Omental fat pad (tissue), 3 donors: ENCODE measurements at regions not wholly inside any gene's neighbourhood (a gene's known extent, or its start where the extent isn't known, plus 50 kb on each side); places are given as distances from the start of the nearest gene placed in this dataset.

ENCODE experiments used
- ATAC-seq: fragments of 150-250 bp; one replicate; pipeline ENCODE4 v1.9.1; 2016; ENCODE audit warnings: mild to moderate bottlenecking, moderate library complexity; ENCODE audit not compliant: low FRiP score
- DNase-seq: peaks from one replicate; pipeline ENCODE4 v3.0.0-alpha.2; 2019; ENCODE audit warnings: low spot score
- CTCF ChIP-seq, 3 donors: fragments of 450-650 bp; IDR thresholded peaks; one replicate each; pipeline ENCODE4 v1.5.1; 2016 to 2017; ENCODE audit warnings: antibody characterized with exemption in 3 of 3, mild to moderate bottlenecking in 3 of 3, moderate library complexity in 2 of 3

- no peak for ATAC-seq
- DNase-seq: no peak
- no peak for TF ChIP-seq CTCF (IDR thresholded peaks at IDR 0.05)
These were observed 226.6 kb downstream of the SNX18 start for GRCh38 chr5:54743997-54744788.

- TF ChIP-seq CTCF (IDR thresholded peaks at IDR 0.05): no peak
- ATAC-seq: no peak
These were observed 226.0 kb downstream of the SNX18 start for GRCh38 chr5:54743581-54743980.

GRCh38 chr5:54742417-54742891 lies 224.9 kb downstream of the SNX18 start:
- ATAC-seq (no peak), DNase-seq (no peak)
- TF ChIP-seq CTCF (IDR thresholded peaks at IDR 0.05): no peak

More at GRCh38 chr5:54743581-54743980, 226.0 kb downstream of the SNX18 start:
- no peak for DNase-seq

- no peak for TF ChIP-seq CTCF (IDR thresholded peaks at IDR 0.05)
- ATAC-seq (no peak), DNase-seq (no peak)
These were observed 224.2 kb downstream of the SNX18 start for GRCh38 chr5:54741711-54742110.

DNA sequence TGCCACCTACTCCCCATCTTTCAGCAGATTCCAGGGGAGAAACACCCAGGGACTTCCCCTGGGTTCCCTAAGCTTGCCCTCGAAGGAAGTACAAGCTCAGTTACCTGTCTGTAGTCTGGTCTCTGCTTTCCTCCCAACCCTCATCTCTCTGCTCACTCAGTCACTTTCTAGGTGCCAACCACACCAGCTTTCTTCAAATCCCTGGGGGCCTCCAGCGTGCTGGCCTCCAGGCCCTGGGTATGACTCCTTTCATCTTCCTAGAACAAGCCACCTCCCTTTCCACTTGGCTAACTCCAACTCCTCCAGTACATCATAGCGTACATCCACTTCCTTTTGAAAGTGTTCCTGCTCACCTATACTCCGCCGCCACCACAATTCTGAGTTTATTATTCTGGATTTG lies 222.6 kb downstream of the SNX18 start:
- TF ChIP-seq CTCF (IDR thresholded peaks at IDR 0.05): no peak
- ATAC-seq: no peak
- no peak for DNase-seq

DNA sequence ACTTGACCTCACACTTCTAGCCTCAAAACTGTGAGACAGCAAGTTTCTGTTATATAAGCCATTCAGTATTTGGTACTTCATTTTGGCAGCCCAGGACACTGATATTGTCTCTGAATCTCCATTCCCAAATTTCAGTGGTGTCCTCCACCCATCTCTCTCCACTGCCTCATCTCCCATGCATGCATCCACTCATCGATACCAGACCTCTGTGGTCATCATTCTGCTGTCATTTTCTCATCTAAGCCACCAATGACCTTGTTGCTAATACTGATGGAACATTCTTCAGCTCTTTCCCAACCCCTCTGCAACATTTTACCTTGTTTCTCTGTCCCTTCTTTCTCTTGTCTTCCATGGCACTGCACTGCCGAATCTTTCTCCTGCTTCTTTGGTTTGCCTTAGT lies 221.8 kb downstream of the SNX18 start:
- TF ChIP-seq CTCF (IDR thresholded peaks at IDR 0.05): no peak
- DNase-seq (no peak), ATAC-seq (no peak)

DNA sequence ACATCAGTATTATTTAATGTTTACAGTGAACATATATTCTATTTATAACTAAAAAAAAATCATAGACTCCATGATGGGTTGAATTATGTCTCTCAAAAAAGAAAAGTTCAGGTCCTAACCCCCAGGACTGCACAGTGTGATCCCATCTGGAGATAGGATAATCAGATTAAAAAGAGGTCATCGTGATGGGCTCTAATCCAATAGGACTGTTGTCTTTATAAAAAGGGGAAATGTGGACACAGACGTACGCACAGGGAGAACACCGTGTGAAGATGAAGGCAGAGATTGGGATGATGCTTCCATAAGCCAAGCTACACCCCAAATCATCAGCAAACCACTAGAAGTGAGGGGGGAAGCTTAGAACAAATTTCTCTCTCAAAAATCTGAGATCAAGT lies 221.4 kb downstream of the SNX18 start:
- no peak for DNase-seq
- ATAC-seq: no peak
- TF ChIP-seq CTCF (IDR thresholded peaks at IDR 0.05): no peak
